PC-9 (cell line): ENCODE measurements at regions not wholly inside any gene's neighbourhood (a gene's known extent, or its start where the extent isn't known, plus 50 kb on each side); places are given as distances from the start of the nearest gene placed in this dataset.

Experiments
- BruUV-seq: library from RNA; stranded (reverse); fragments of 400-500 nt; replicated peaks from 2 replicates; lab custom pipeline; 2021; lab: Mats Ljungman, UMichigan
- CTCF ChIA-PET: fragments of 300-600 bp; sonication (Branson Sonifier 250); formaldehyde crosslinking; loops from one replicate; lab custom pipeline; 2022; ENCODE audit warnings: antibody characterized with exemption; lab: Charles Lee
- POLR2A ChIA-PET: fragments of 300-600 bp; sonication (Branson Sonifier 250); formaldehyde crosslinking; loops from one replicate; lab custom pipeline; 2022; ENCODE audit warnings: antibody characterized with exemption; ENCODE audit not compliant: unreplicated experiment; lab: Charles Lee
- DNase-seq, 2 experiments: peaks; one replicate each; pipeline versions ENCODE4 v3.0.0 to v3.0.0-alpha.2; 2015 to 2022; ENCODE audit warnings: mixed read lengths in 1 of 2
- H2AFZ ChIP-seq: fragments of 200-600 bp; sonication (generic); 2 replicates; pipeline ENCODE4 v1.8.1; 2017; ENCODE audit warnings: antibody characterized with exemption
- H3F3A ChIP-seq: fragments of 200-600 bp; sonication (generic); 2 replicates; pipeline ENCODE4 v1.8.1; 2017; ENCODE audit warnings: antibody characterized with exemption, mild to moderate bottlenecking, low read depth; ENCODE audit not compliant: insufficient read depth
- H3K27ac ChIP-seq: fragments of 200-600 bp; sonication (generic); 2 replicates; pipeline ENCODE4 v1.6.1; 2016; ENCODE audit warnings: mixed run types
- H3K27me3 ChIP-seq: fragments of 200-600 bp; sonication (generic); 2 replicates; pipeline ENCODE4 v1.6.1; 2016; ENCODE audit warnings: low read depth, mixed run types; ENCODE audit not compliant: insufficient read depth
- H3K36me3 ChIP-seq: fragments of 200-600 bp; sonication (generic); 2 replicates; pipeline ENCODE4 v1.6.1; 2016; ENCODE audit warnings: low read depth, mixed run types
- H3K4me1 ChIP-seq: fragments of 200-600 bp; sonication (generic); replicated peaks from 2 replicates; pipeline ENCODE4 v1.6.1; 2016; ENCODE audit warnings: mixed run types; ENCODE audit not compliant: insufficient read depth
- H3K4me2 ChIP-seq: fragments of 200-600 bp; sonication (generic); 2 replicates; pipeline ENCODE4 v1.6.1; 2017; ENCODE audit warnings: mixed run types
- H3K4me3 ChIP-seq: fragments of 200-600 bp; sonication (generic); 2 replicates; pipeline ENCODE4 v1.6.1; 2016; ENCODE audit warnings: mixed run types
- H3K79me2 ChIP-seq: fragments of 200-600 bp; sonication (generic); 2 replicates; pipeline ENCODE4 v1.6.1; 2017; ENCODE audit warnings: low read depth, mixed run types
- H3K9me2 ChIP-seq: fragments of 200-600 bp; sonication (generic); 2 replicates; pipeline ENCODE4 v1.8.1; 2017; ENCODE audit warnings: mild to moderate bottlenecking; ENCODE audit not compliant: insufficient read depth
- H3K9me3 ChIP-seq: fragments of 200-600 bp; sonication (generic); 2 replicates; pipeline ENCODE4 v1.8.1; 2016; ENCODE audit warnings: low read depth; ENCODE audit not compliant: insufficient read depth
- H4K20me1 ChIP-seq: fragments of 200-600 bp; sonication (generic); 2 replicates; pipeline ENCODE4 v1.8.1; 2017; ENCODE audit not compliant: insufficient read depth
- CTCF ChIP-seq: fragments of 200-600 bp; sonication (generic); conservative IDR thresholded peaks from 2 replicates; pipeline ENCODE4 v1.6.1; 2017; ENCODE audit warnings: mixed run types, antibody characterized with exemption, mild to moderate bottlenecking, moderate library complexity
- EZH2 ChIP-seq: fragments of 200-600 bp; sonication (generic); IDR thresholded peaks from 2 replicates; pipeline ENCODE4 v1.8.0; 2017; ENCODE audit warnings: antibody characterized with exemption, low read depth
- intact Hi-C: fragments of 100-400 bp; cut with micrococcal nuclease; formaldehyde crosslinking; loops from one replicate; pipeline ENCODE4 v1.10.0; 2022; ENCODE audit not compliant: unreplicated experiment

DNA sequence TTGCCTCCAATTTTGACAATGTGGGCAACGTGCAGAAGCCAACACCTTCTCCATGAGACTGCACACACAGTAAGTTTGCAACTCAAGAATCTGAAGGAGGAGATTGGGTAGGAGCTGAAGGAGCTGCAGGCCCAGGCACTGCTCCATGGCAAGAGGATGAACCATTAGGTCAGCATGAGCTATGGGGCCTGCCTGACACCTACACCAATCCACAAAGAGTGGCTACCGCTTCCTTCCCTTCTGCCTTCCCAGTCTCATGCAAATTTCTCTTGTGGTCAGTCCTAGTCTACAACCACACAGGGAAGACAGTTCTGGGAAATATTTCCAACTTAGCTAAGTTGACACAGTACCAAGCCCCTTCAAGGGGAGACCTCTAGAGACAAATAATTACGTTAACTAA lies 142.0 kb upstream of the ADO start:
- no peaks in the 10 kb centered on the region; the same call in 1 of the 2 replicates for H3K9me3 ChIP-seq
- H2AFZ ChIP-seq: no peak overlapping the region
- no peak overlapping the region for H3K4me2 ChIP-seq
- no peaks in the 10 kb centered on the region for H3F3A ChIP-seq
- H3K4me1 ChIP-seq: no peaks in the 10 kb centered on the region
- H3K4me3 ChIP-seq: no peak overlapping the region
- H3K79me2 ChIP-seq: no peaks in the 10 kb centered on the region
- DNase-seq: no peak
- CTCF ChIA-PET: no interaction called here
- H3K9me2 ChIP-seq: no peaks in the 10 kb centered on the region
- no peaks in the 10 kb centered on the region for H3K27me3 ChIP-seq
- H3K36me3 ChIP-seq: no peaks in the 10 kb centered on the region
- intact Hi-C loops: no loop called here
- POLR2A ChIA-PET: no interaction called here
- H4K20me1 ChIP-seq: no peaks in the 10 kb centered on the region
- TF ChIP-seq EZH2 (no peak), CTCF (no peak)
- no TSS peak for BruUV-seq
- no peak overlapping the region for H3K27ac ChIP-seq

- CTCF ChIA-PET: no interaction called here
- DNase-seq: no peak
- POLR2A ChIA-PET: no interaction called here
- H3K36me3 ChIP-seq: no peaks in the 10 kb centered on the region
- no peaks in the 10 kb centered on the region for H3K9me2 ChIP-seq
- H3K9me3 ChIP-seq: no peaks in the 10 kb centered on the region
- no peaks in the 10 kb centered on the region for H4K20me1 ChIP-seq
- H3K79me2 ChIP-seq: no peaks in the 10 kb centered on the region
- TF ChIP-seq CTCF: no peak
- TF ChIP-seq EZH2: no peak
- no peak overlapping the region for H3K4me2 ChIP-seq
- H3F3A ChIP-seq: no peaks in the 10 kb centered on the region
- BruUV-seq: no TSS peak
- intact Hi-C loops: no loop called here
- no peaks in the 10 kb centered on the region for H3K27me3 ChIP-seq
- no peak overlapping the region for H3K4me3 ChIP-seq
- no peaks in the 10 kb centered on the region for H3K4me1 ChIP-seq
- no peak overlapping the region for H2AFZ ChIP-seq
- no peak overlapping the region for H3K27ac ChIP-seq
Observed at GRCh38 chr10:62665771-62666170, 138.7 kb upstream of the ADO start.

DNA sequence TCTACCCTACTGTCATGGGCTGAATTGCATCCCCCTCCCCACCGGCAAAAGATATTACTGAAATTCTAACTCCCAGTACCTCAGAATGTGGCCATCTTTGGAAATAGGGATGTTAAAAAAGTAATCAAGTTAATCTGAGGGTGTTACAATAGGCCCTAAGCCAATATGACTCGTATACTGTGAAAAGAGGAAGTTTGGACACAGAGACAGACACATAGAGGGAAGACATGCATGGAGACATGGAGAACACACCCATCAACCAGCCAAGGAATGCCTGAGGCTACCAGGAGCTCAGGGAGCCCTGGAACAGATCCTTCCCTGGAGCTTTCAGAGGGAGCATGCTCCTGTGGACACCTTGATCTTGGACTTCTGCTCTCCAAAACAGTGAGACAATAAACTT lies 138.2 kb upstream of the ADO start:
- ChIA-PET CTCF (no interaction called here), POLR2A (no interaction called here)
- no TSS peak for BruUV-seq
- Histone ChIP-seq H2AFZ (no peak overlapping the region), H3K4me2 (no peak overlapping the region), H3K36me3 (no peaks in the 10 kb centered on the region), H3K27ac (no peak overlapping the region), H3K4me1 (no peaks in the 10 kb centered on the region), H4K20me1 (no peaks in the 10 kb centered on the region), H3K79me2 (no peaks in the 10 kb centered on the region), H3K27me3 (no peaks in the 10 kb centered on the region), H3K9me2 (no peaks in the 10 kb centered on the region), H3K4me3 (no peak overlapping the region), H3F3A (no peaks in the 10 kb centered on the region), H3K9me3 (no peaks in the 10 kb centered on the region)
- DNase-seq: no peak
- no peak for TF ChIP-seq EZH2
- no peak for TF ChIP-seq CTCF
- intact Hi-C loops: no loop called here
